Left ventricle myocardium inferior (tissue), 1 donor: ENCODE measurements at regions not wholly inside any gene's neighbourhood (a gene's known extent, or its start where the extent isn't known, plus 50 kb on each side); places are given as distances from the start of the nearest gene placed in this dataset.

ENCODE experiments used
- DNase-seq: peaks from one replicate; pipeline ENCODE4 v3.0.0-alpha.2; 2020
- H3K27ac ChIP-seq: fragments of 200-600 bp; replicated peaks from 2 replicates; pipeline ENCODE4 v1.8.0; 2021
- H3K27me3 ChIP-seq: fragments of 200-600 bp; 2 replicates; pipeline ENCODE4 v1.8.0; 2021; ENCODE audit warnings: low read depth
- H3K36me3 ChIP-seq: fragments of 200-600 bp; 2 replicates; pipeline ENCODE4 v1.8.0; 2021
- H3K4me1 ChIP-seq: fragments of 200-600 bp; 2 replicates; pipeline ENCODE4 v1.8.0; 2021
- H3K4me3 ChIP-seq: fragments of 200-600 bp; 2 replicates; pipeline ENCODE4 v1.8.0; 2021; ENCODE audit warnings: mild to moderate bottlenecking, moderate library complexity
- H3K9me3 ChIP-seq: fragments of 200-600 bp; replicated peaks from 2 replicates; pipeline ENCODE4 v1.8.0; 2021
- intact Hi-C: fragments of 100-400 bp; cut with micrococcal nuclease; formaldehyde crosslinking; loops from one replicate; pipeline ENCODE4 v1.11.0; 2022
- TF ChIP-seq, protein P1 (sequence below): fragments of 200-600 bp; IDR thresholded peaks from 2 replicates; pipeline ENCODE4 v1.8.0; 2021; ENCODE audit warnings: antibody characterized with exemption, mild to moderate bottlenecking, borderline replicate concordance
- donor health status: DM: no; HTN: yes; CAD: no; lungs with severe emphysema.

DNA sequence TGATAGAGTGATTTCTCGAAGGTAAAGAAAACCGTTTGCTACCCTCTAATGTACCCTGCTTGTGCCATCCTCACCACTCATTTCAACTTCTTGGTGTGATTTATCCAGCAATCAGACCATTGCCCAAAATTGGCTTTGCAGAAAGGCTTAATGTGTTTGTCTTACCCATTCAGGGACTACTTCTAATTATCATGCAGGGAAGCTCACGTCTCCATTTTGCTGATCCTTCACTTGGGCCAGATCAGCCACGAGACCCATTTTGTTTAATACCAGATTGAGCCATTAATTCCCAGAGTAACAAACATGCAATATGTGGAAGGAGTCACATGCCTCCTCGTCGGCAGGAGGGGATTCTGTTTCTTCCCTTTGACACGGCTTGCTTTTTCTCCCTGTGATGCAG is 51.1 kb upstream of the CRY1 start:
- TF ChIP-seq, protein P1, sequence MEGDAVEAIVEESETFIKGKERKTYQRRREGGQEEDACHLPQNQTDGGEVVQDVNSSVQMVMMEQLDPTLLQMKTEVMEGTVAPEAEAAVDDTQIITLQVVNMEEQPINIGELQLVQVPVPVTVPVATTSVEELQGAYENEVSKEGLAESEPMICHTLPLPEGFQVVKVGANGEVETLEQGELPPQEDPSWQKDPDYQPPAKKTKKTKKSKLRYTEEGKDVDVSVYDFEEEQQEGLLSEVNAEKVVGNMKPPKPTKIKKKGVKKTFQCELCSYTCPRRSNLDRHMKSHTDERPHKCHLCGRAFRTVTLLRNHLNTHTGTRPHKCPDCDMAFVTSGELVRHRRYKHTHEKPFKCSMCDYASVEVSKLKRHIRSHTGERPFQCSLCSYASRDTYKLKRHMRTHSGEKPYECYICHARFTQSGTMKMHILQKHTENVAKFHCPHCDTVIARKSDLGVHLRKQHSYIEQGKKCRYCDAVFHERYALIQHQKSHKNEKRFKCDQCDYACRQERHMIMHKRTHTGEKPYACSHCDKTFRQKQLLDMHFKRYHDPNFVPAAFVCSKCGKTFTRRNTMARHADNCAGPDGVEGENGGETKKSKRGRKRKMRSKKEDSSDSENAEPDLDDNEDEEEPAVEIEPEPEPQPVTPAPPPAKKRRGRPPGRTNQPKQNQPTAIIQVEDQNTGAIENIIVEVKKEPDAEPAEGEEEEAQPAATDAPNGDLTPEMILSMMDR = no peak
- no peaks in the 10 kb centered on the region for H3K36me3 ChIP-seq
- H3K9me3 ChIP-seq = no peaks in the 10 kb centered on the region
- no peaks in the 10 kb centered on the region for H3K4me1 ChIP-seq
- DNase-seq = no peak
- peaks cover 8% of the 10 kb centered on the region for H3K27me3 ChIP-seq
- intact Hi-C loops = no loop called here
- H3K27ac ChIP-seq = no peak overlapping the region
- no peak overlapping the region for H3K4me3 ChIP-seq

DNA sequence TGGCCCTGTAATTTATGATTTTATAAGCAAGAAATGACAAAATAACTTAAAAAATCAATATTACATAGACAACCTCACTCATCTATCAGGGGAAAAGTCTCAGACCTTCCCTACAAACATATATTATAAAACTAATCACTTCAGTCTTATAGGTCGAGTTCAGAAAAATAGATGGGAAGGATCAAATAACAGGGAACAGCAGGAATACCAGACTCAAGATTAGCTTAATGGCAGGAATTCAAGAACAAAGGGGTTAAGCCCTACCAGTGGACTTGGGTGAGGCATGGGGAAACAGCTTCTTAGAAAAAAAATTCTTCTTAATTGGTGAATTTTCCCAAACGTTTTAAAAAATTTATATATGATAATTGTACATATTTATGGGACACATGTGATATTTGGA is 51.6 kb upstream of the CRY1 start:
- Histone ChIP-seq H3K4me3 (no peak overlapping the region), H3K27me3 (peaks cover 8% of the 10 kb centered on the region), H3K27ac (no peak overlapping the region), H3K4me1 (no peaks in the 10 kb centered on the region), H3K36me3 (no peaks in the 10 kb centered on the region), H3K9me3 (no peaks in the 10 kb centered on the region)
- TF ChIP-seq, protein P1 = no peak
- no peak for DNase-seq
- intact Hi-C loops = no loop called here

DNA sequence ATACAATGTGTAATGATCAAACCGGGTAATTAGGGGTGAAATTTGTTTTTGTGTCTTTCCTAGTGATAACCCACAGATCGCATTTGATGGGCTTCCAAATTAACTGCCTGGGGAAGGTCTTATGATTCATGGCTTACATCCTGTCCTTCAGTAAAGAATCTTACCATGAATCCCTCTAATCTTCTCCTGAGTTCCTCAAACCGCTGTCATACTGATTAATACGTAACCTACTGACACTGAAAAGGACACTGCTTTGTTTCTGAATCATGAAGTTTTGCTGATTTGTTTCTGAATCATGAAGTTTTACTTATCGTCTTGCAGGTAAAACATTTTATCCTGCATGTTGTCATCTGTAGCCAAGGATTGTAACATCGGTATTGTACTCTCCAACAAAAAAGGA is 52.0 kb upstream of the CRY1 start:
- peaks cover 8% of the 10 kb centered on the region for H3K27me3 ChIP-seq
- no peaks in the 10 kb centered on the region for H3K36me3 ChIP-seq
- H3K27ac ChIP-seq = no peak overlapping the region
- intact Hi-C loops = no loop called here
- no peak for DNase-seq
- TF ChIP-seq, protein P1 = no peak
- H3K9me3 ChIP-seq = no peaks in the 10 kb centered on the region
- H3K4me3 ChIP-seq = no peak overlapping the region
- no peaks in the 10 kb centered on the region for H3K4me1 ChIP-seq

DNA sequence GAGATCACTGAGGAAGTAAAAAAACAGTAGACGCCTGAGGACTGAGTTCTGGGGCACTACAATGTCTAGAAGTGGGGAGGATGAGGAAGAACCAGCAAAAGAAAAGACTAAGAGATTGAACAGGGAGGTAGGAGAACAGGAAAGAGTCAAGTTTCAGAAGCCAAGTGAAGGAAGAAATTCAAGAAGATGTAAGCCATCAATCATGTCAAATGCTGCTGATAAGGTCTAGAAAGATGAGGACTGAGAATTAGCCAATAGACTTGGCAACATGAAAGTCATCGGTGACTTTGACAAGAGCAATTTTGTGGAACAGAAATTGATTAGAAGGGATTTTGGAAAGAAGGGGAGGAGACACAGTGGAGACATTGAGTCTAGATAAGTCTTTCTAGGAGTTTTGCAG is 54.8 kb upstream of the CRY1 start:
- H3K4me3 ChIP-seq = no peak overlapping the region
- H3K4me1 ChIP-seq = no peaks in the 10 kb centered on the region
- DNase-seq = no peak
- peaks cover 8% of the 10 kb centered on the region for H3K27me3 ChIP-seq
- TF ChIP-seq, protein P1 = no peak
- no peaks in the 10 kb centered on the region for H3K36me3 ChIP-seq
- H3K27ac ChIP-seq = no peak overlapping the region
- H3K9me3 ChIP-seq = peaks cover 3% of the 10 kb centered on the region
- intact Hi-C loops = no loop called here

DNA sequence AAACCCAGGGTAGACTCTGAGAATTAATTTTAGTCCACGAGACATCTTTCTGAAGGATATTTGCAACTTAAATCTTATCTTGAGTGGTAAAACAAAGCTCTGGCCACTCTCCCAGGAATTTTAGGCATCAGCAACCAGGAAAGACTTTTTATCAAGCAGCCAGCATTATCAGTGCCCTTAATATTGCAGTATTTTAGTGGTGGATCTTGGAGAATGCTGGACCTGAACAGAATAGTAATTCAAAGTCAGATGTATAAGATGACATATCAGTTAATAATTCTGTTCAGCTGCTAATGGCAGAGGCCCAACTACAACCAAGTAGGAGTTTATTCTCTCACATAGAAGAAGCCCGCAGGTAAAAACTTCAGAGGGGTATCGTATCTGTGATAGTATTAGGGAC is 59.0 kb upstream of the CRY1 start:
- peaks cover 33% of the 10 kb centered on the region for H3K27me3 ChIP-seq
- no peak overlapping the region for H3K4me3 ChIP-seq
- no peaks in the 10 kb centered on the region for H3K4me1 ChIP-seq
- no peak for DNase-seq
- no peaks in the 10 kb centered on the region for H3K36me3 ChIP-seq
- TF ChIP-seq, protein P1 = no peak
- peaks cover 8% of the 10 kb centered on the region for H3K9me3 ChIP-seq
- intact Hi-C loops = no loop called here
- H3K27ac ChIP-seq = no peak overlapping the region

DNA sequence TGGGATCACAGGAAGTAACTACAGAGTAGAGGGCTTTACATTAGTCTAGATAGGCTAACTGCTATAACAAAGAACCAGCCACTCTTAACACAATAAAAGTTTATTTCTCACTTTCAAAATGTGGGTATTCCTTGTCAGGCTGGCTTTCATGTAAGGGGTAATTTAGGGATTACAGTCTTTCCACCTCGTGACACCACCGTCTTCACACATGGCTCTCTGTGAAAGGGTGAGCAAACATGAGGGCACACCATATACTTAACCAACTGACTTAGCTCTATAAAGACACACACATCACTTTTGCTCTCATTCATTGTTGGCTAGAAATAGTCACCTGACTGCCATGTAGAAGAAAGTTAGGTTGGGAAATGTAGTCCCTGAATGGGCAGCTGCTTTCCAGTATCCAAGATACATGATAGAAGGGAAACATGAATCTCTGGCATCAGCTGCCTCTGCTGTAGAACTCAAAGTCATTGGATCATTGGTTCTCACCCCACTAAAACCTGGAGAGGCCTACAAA is 66.1 kb upstream of the CRY1 start:
- intact Hi-C loops = no loop called here
- no peak for DNase-seq
- no peaks in the 10 kb centered on the region for H3K9me3 ChIP-seq
- TF ChIP-seq, protein P1 = no peak
- no peaks in the 10 kb centered on the region for H3K36me3 ChIP-seq
- no peak overlapping the region for H3K27ac ChIP-seq
- peaks cover 89% of the 10 kb centered on the region for H3K27me3 ChIP-seq
- H3K4me3 ChIP-seq = no peak overlapping the region
- H3K4me1 ChIP-seq = no peaks in the 10 kb centered on the region
